NCI-H2227 (cell line): ENCODE measurements at regions not wholly inside any gene's neighbourhood (a gene's known extent, or its start where the extent isn't known, plus 50 kb on each side); places are given as distances from the start of the nearest gene placed in this dataset.
"Not testable (repeated sequence)": the region's sequence is repeated elsewhere in the genome, so short reads cannot be mapped to it uniquely, and the experiment has no call there.

Experiments used
- DNase-seq: peaks from one replicate; lab custom pipeline; 2025; ENCODE audit not compliant: unreplicated experiment; lab: John Stamatoyannopoulos, UW

GRCh38 chr16:63461248-63461841 is 1425.1 kb upstream of the CDH8 start:
- no peak for DNase-seq

GRCh38 chr16:63458846-63459245 is 1422.6 kb upstream of the CDH8 start:
- DNase-seq, result no peak

DNA sequence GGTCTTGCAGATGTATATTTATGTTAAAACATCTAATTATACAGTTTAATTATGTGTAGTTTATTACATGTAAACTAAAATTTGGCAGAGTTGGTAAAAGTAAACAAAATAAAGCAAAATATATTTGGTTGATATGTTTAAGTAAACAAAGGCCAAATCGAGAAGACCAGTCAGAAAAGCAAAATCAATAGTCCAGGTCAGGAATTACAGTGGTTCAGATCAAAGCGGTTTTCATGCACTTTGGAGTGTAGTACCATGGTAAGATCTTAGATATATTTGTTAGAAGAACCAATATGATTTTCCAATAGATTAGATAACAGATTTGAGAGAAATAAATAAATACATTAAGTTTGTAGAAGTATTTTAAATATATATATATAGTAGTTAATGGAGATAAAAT is 1421.6 kb upstream of the CDH8 start:
- DNase-seq, result no peak

- DNase-seq, result no peak
Observed at GRCh38 chr16:63453261-63453660, 1417.0 kb upstream of the CDH8 start.

DNA sequence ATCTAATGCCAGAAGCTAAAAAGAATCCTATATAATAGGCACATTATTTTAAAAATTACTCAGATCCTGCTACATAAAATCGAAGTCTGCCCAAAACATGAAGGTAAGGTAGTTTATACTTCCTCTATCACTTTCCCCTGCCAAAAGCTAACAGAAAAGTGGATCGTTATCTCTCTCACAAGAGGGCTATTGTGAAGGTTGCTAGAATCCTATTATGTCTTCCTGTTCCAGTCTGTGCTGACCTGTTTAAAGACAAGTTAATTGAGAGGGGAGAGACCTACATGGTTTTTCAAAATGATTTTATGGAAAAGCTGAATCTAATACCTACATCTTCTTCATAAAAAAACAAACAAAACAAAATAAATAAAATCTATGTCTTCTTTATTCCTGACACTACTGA is 1410.9 kb upstream of the CDH8 start:
- no peak for DNase-seq

DNA sequence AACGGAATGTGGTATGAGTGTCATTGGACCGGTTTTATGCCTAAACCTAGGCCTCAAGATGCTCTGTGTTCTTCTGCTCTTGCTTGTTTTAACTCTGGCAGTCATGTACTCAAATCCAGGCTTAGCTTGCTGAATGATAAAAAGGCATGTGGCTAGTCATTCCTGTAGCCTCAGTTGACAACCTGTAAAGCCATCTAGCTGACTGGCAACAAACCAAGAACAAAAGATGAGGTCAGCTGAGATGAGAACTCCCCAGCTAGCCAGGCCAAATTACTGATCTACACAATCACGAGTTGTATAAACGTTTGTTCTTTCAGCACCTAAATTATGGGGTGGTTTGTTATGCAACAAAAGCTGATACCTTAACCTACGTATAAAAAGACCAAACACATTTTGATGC is 1406.0 kb upstream of the CDH8 start:
- DNase-seq, result no peak

DNA sequence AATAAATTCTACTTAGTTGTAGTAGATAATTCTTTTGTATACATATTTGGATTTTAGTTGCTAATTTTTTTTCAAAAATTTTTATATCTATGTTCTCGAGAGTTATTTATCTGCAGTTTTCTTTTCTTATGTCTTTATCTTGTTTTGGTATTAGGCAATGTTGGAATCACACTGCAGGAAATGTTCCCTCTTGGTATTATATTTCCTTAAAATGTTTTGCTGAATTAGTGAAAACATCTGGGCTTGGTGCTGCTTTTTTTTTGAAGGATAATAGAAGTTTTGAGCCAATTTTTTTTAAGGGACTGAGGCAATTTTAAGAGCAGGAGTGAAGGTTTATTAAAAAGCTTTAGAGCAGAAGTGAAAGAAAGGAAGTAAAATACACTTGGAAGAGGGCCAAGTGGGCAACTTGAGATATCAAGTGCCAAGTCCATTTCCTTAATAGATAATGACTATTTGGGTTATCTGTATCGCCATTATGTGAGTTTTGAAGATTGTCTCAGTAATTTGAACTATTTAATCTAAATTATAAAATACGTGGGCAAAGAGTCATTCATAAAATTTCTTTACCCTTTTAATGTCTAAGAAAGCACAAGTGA is 1390.1 kb upstream of the CDH8 start:
- no peak for DNase-seq

DNA sequence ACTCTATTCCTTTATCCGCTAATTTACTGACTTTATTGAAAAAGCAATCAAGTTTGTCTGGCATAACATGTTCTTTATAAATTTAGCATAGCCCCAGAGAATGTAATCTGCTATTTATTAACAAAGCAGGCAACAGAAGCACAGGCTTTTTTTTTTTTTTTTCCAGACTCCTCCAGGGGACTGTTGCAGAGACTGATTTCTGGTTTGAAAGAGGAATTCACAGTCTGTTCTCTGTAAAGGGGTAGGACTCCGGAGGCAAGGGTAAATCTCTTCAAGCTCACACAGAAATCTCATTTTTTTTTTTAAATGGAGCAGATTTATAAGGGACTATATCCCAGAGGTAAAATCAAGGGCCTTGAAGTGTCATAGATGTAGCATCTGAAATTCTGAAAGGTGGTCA is 1386.5 kb upstream of the CDH8 start:
- DNase-seq, result no peak

GRCh38 chr16:63416712-63417111 is 1380.5 kb upstream of the CDH8 start:
- no peak for DNase-seq

DNA sequence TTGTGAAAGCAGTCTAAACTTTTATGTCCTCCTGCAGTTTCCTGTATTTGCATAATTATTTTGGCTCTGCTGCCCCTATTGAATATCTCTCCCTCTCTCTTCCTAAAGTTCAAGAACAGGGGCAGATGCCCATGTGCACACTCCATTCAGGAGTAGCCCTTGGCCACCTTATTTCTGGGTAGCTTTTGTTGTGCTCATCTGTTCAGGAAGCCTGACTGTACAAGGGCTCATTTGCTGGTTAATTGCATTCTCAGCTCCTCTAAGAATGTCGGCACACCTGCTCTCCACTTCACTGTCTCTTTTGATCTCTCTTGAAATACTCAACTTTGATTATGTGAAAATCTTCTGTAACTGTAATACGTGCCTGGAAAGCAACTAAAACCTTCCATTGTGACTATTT is 1378.8 kb upstream of the CDH8 start:
- DNase-seq, result no peak

DNA sequence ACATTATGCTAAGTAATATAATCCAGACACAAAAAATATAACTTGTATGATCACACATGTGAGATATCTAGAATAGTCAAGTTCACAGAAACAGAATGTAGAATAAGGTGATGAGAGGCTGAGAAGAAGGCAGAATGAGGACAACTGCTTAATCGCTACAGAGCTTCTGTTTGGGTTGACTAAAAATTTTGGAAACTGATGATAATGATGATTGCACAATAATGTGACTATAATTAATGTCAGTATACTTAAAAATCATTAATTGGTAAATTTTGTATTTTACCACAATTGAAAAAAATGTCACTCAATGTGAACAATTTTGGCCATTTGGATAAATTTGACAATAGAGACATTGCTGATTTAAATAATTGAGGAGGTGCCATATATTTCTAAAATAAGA is 1374.4 kb upstream of the CDH8 start:
- no peak for DNase-seq

DNA sequence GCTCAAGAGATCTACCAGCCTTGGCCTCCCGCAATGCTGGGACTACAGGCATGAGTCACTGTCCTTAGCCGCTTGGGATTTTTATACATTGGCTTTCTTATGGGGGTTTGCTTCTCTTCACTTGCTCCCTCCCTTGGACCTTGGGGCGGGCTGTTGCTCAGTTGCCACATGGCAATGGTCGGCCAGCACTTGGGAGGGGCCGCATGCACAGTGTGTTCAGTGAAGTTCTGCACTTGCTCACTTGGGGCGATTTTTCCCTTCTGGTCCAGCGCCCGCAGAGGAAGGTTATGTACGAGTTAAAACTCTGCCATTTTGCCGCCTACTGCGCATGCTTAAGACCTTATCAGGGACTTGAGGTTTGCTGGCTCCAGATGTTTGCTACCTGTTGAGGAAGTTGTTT is 1367.6 kb upstream of the CDH8 start:
- DNase-seq, result no peak

DNA sequence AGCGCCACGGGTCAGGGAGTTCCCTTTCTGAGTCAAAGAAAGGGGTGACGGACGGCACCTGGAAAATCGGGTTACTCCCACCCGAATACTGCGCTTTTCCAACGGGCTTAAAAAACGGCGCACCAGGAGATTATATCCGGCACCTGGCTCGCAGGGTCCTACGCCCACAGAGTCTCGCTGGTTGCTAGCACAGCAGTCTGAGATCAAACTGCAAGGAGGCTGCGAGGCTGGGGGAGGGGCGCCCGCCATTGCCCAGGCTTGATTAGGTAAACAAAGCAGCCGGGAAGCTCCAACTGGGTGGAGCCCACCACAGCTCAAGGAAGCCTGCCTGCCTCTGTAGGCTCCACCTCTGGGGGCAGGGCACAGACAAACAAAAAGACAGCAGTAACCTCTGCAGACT is 1352.0 kb upstream of the CDH8 start:
- not testable (repeated sequence) for DNase-seq

DNA sequence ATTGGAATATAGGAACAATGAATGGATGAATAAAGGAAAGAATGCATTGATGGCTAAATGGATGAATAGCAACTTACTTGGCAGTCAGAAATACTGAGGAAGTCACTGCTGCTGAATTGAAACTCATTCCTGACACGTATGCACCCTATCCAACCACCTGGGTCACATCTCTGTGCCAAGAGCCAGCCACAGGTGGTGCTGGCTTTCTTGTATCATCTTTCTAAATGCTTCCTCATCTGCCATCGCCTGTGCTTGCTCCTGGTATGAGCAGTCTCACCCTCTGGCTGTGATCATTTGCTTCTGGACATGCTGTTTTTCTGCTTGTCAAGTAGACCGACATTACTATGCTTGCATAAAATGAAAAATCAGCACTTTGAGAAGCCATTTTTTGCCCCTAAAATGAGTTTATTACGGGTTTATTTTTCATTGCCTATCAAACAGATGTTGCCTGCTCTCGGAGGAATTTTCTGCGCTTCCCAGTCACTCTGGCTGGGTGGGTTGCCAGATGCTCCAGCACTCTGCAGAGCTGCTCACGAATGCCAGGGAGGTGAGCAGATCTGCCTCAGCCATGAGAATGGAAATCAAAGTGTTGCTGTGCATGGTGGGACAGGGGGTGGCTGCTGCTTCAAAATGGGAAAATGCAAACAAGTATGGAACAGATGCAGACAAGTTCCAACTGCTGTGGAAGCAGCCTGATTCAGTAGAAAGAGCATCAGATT is 1349.6 kb upstream of the CDH8 start:
- DNase-seq, result no peak

- DNase-seq, result no peak
Observed at GRCh38 chr16:63373744-63374143, 1337.5 kb upstream of the CDH8 start.

GRCh38 chr16:63372815-63373214 is 1336.6 kb upstream of the CDH8 start:
- no peak for DNase-seq

GRCh38 chr16:63372283-63372682 is 1336.0 kb upstream of the CDH8 start:
- DNase-seq, result no peak

- DNase-seq, result no peak
Observed at GRCh38 chr16:63365649-63366304, 1329.5 kb upstream of the CDH8 start.

- no peak for DNase-seq
Observed at GRCh38 chr16:63363738-63364137, 1327.5 kb upstream of the CDH8 start.

DNA sequence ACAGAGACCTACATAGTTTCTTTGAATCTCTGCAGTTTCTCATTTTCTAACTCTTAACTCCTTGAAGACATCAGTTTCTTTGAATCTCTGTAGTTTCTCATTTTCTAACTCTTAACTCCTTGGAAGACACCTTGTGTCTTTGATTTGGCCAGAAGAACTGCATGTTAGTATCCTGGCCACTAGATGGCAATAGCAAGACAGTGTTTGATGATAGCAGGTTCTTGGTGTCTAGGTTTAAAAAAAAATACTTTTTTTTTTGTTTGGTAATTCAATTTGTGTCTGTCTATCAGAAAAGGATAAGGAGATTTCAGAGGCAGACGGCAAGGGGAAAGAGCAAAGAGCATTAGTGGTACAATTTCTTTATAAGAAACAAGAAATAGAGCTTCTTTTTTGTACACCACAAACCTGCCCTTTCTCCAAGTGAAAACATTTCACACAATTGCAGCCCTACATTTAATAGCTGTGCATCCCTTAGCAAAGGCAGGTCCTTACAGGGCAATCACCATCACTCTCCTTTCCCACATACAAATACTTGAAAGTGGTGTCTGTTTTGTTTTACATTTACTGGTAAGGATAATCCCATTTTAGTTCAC is 1324.9 kb upstream of the CDH8 start:
- peak; percentile 19 for DNase-seq

DNA sequence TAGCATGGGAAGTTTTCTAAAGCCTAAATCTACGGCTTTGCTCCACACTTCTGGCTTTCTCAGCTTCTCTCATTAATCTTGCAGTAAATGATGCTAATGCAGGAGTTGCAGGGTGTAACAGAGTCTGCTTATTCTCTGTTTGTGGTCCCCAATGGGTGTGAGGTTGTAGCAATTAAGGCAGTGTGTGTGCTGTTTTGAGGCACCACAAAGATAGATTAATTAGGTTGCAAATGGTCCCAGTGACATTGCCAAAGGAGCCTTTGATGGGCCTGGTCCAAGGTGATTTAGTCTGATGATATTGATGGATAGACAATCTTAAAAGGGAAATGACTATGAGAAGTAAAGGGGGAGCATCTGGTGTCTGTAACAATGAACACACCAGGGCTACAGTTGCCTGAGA is 1313.7 kb upstream of the CDH8 start:
- DNase-seq, result no peak

DNA sequence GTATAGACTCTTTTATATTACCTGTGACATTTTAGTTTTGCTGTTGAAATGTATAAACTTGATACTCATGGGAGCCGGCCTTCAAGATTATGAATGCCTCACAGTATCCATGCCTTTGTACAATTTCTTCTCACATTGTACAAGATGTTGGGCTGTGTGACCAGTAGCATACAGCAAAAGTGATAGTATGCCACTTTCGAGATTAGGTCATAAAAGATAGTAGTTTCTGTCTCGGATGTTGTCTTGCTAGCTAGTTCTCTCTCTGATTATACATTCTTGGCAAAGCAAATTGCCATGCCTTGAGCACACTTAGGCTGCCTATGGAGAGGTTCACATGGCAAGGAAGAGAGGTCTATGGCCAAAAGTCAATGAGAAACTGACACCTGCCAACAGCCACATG is 1309.8 kb upstream of the CDH8 start:
- DNase-seq, result no peak
